ENCODE measurements at regions not wholly inside any gene's neighbourhood (a gene's known extent, or its start where the extent isn't known, plus 50 kb on each side); places are given as distances from the start of the nearest gene placed in this dataset.

- TF ChIP-seq SCRT2 (tag by site-specific recombination; IDR thresholded peaks at IDR 0.05) (peak; percentile 59), AEBP2 (tag by site-specific recombination; IDR thresholded peaks at IDR 0.05; ENCODE audit: borderline replicate concordance) (peak; percentile 97), ZNF560 (tag by site-specific recombination; IDR thresholded peaks at IDR 0.05; ENCODE audit: borderline replicate concordance) (peak; percentile 91), ZBTB21 (tag by site-specific recombination; IDR thresholded peaks at IDR 0.05) (peak; percentile 37; the same call in 1 of the 2 replicates), ZNF501 (tag by site-specific recombination; IDR thresholded peaks at IDR 0.05) (peak; percentile 90), ZNF639 (tag by site-specific recombination; IDR thresholded peaks at IDR 0.05) (0 out of 2 replicates have a peak, but pooled peaks have one; percentile 27), ZXDB (tag by site-specific recombination; IDR thresholded peaks at IDR 0.05) (peak; percentile 67), ZNF426 (tag by site-specific recombination; IDR thresholded peaks at IDR 0.05) (peak; percentile 99), ZNF629 (tag by site-specific recombination; IDR thresholded peaks at IDR 0.05) (peak; percentile 81), ZNF18 (tag by site-specific recombination; IDR thresholded peaks at IDR 0.05) (peak; percentile 50; the same call in 1 of the 2 replicates), ZNF223 (tag by site-specific recombination; IDR thresholded peaks at IDR 0.05) (peak; percentile 57; the same call in 1 of the 2 replicates), INSM2 (tag by site-specific recombination; IDR thresholded peaks at IDR 0.05) (0 out of 2 replicates have a peak, but pooled peaks have one; percentile 19), ZNF302 (tag by site-specific recombination; IDR thresholded peaks at IDR 0.05; ENCODE audit: low read depth) (peak; percentile 65; the same call in 1 of the 2 replicates)
These were observed 165.7 kb upstream of the HES1 start (continued) for GRCh38 chr3:193970131-193970772.

- ChIA-PET POLR2A (interaction anchor here (1.1 kb wide), 1 partner anchor 33 kb away, joined by 4 read pairs; no protein-coding TSS in a partner anchor), CTCF (interaction anchor here (0.6 to 1.6 kb wide), 5 partner anchors 8 to 190 kb away, joined by 4 to 5 read pairs (median 4); no protein-coding TSS in a partner anchor)
These were observed 165.2 kb upstream of the HES1 start for GRCh38 chr3:193970773-193971206.

More at GRCh38 chr3:193970773-193971206, 165.2 kb upstream of the HES1 start:
- Histone ChIP-seq H3K4me3 (ENCODE audit: low read depth, low read length) (no peak overlapping the region), H3K36me3 (ENCODE audit: control insufficient read depth in 2 of 2, insufficient read depth in 1 of 2, low read length in 2 of 2) (no peaks in the 10 kb centered on the region), H3K9me3 (ENCODE audit: control insufficient read depth, insufficient read depth, low read depth, low read length) (no peaks in the 10 kb centered on the region), H3K4me1 (ENCODE audit: control insufficient read depth, insufficient read depth, low read length) (peaks cover 3% of the 10 kb centered on the region), H3K27ac (ENCODE audit: extremely low read depth, low read depth, low read length) (no peak overlapping the region)
- TF ChIP-seq ZNF558 (tag by site-specific recombination; IDR thresholded peaks at IDR 0.05) (0 out of 2 replicates have a peak, but pooled peaks have one; percentile 8), ZNF704 (tag by site-specific recombination; IDR thresholded peaks at IDR 0.05) (no peak)

Measured in HEK293 (cell line).